T-helper 1 cell treated with Interleukin-12 subunit alpha and Interleukin-12 subunit beta and Interleukin-4 antibody, amounts not matched to agents 30 μg/mL and 1 μg/mL, for 36 hours (primary cell): ENCODE measurements at regions not wholly inside any gene's neighbourhood (a gene's known extent, or its start where the extent isn't known, plus 50 kb on each side); places are given as distances from the start of the nearest gene placed in this dataset.

Source experiments
- H3K27ac Mint-ChIP-seq: one replicate; pipeline ENCODE4 v1.8.0; 2021; ENCODE audit warnings: mild to moderate bottlenecking, mixed read lengths
- H3K27me3 Mint-ChIP-seq: one replicate; pipeline ENCODE4 v1.8.0; 2021; ENCODE audit warnings: low read depth, mixed read lengths
- H3K36me3 Mint-ChIP-seq: one replicate; pipeline ENCODE4 v1.8.0; 2021; ENCODE audit warnings: low read depth, mixed read lengths
- H3K4me1 Mint-ChIP-seq: one replicate; pipeline ENCODE4 v1.8.0; 2021; ENCODE audit warnings: low read depth, mixed read lengths
- H3K4me3 Mint-ChIP-seq: one replicate; pipeline ENCODE4 v1.8.0; 2021; ENCODE audit warnings: mild to moderate bottlenecking, moderate library complexity, mixed read lengths
- H3K9me3 Mint-ChIP-seq: one replicate; pipeline ENCODE4 v1.8.0; 2021; ENCODE audit warnings: mixed read lengths

GRCh38 chr13:105139380-105140285 is 1395.8 kb downstream of the EFNB2 start:
- Mint-ChIP-seq H3K4me3 (peak overlapping the region; percentile 81), H3K9me3 (no peaks in the 10 kb centered on the region), H3K27ac (peak overlapping the region; percentile 97), H3K4me1 (peaks cover 14% of the 10 kb centered on the region), H3K27me3 (no peaks in the 10 kb centered on the region), H3K36me3 (no peaks in the 10 kb centered on the region)

- Mint-ChIP-seq H3K27ac (peak overlapping the region; percentile 97), H3K36me3 (no peaks in the 10 kb centered on the region), H3K9me3 (no peaks in the 10 kb centered on the region), H3K4me3 (peak overlapping the region; percentile 81), H3K27me3 (no peaks in the 10 kb centered on the region), H3K4me1 (peaks cover 14% of the 10 kb centered on the region)
These were observed 1396.4 kb downstream of the EFNB2 start for GRCh38 chr13:105139048-105139379.

GRCh38 chr13:105135852-105136615 is 1399.4 kb downstream of the EFNB2 start:
- H3K4me1 Mint-ChIP-seq = peaks cover 14% of the 10 kb centered on the region

GRCh38 chr13:105127732-105128131 is 1407.7 kb downstream of the EFNB2 start:
- Mint-ChIP-seq H3K4me3 (no peak overlapping the region), H3K4me1 (no peaks in the 10 kb centered on the region), H3K27me3 (no peaks in the 10 kb centered on the region), H3K9me3 (no peaks in the 10 kb centered on the region), H3K36me3 (no peaks in the 10 kb centered on the region), H3K27ac (no peak overlapping the region)

More at GRCh38 chr13:105135852-105136615, 1399.4 kb downstream of the EFNB2 start:
- Mint-ChIP-seq H3K9me3 (no peaks in the 10 kb centered on the region), H3K4me3 (no peak overlapping the region), H3K27ac (no peak overlapping the region), H3K36me3 (no peaks in the 10 kb centered on the region), H3K27me3 (no peaks in the 10 kb centered on the region)

GRCh38 chr13:105121221-105121620 is 1414.2 kb downstream of the EFNB2 start:
- Mint-ChIP-seq H3K4me3 (no peak overlapping the region), H3K36me3 (no peaks in the 10 kb centered on the region), H3K9me3 (no peaks in the 10 kb centered on the region), H3K27ac (no peak overlapping the region), H3K4me1 (no peaks in the 10 kb centered on the region), H3K27me3 (no peaks in the 10 kb centered on the region)

GRCh38 chr13:105118426-105118985 is 1417.0 kb downstream of the EFNB2 start:
- Mint-ChIP-seq H3K27ac (no peak overlapping the region), H3K27me3 (no peaks in the 10 kb centered on the region), H3K4me1 (no peaks in the 10 kb centered on the region)

GRCh38 chr13:105116966-105117365 is 1418.5 kb downstream of the EFNB2 start:
- no peak overlapping the region for H3K4me3 Mint-ChIP-seq
- H3K36me3 Mint-ChIP-seq = no peaks in the 10 kb centered on the region
- H3K27ac Mint-ChIP-seq = no peak overlapping the region
- no peaks in the 10 kb centered on the region for H3K27me3 Mint-ChIP-seq
- no peaks in the 10 kb centered on the region for H3K4me1 Mint-ChIP-seq
- no peaks in the 10 kb centered on the region for H3K9me3 Mint-ChIP-seq

More at GRCh38 chr13:105118426-105118985, 1417.0 kb downstream of the EFNB2 start:
- no peaks in the 10 kb centered on the region for H3K36me3 Mint-ChIP-seq
- H3K9me3 Mint-ChIP-seq = no peaks in the 10 kb centered on the region
- no peak overlapping the region for H3K4me3 Mint-ChIP-seq

GRCh38 chr13:105112561-105112960 is 1422.9 kb downstream of the EFNB2 start:
- H3K36me3 Mint-ChIP-seq = no peaks in the 10 kb centered on the region
- H3K4me1 Mint-ChIP-seq = no peaks in the 10 kb centered on the region
- no peaks in the 10 kb centered on the region for H3K27me3 Mint-ChIP-seq
- H3K27ac Mint-ChIP-seq = no peak overlapping the region
- no peak overlapping the region for H3K4me3 Mint-ChIP-seq
- no peaks in the 10 kb centered on the region for H3K9me3 Mint-ChIP-seq

GRCh38 chr13:105107781-105108180 is 1427.7 kb downstream of the EFNB2 start:
- H3K27me3 Mint-ChIP-seq = no peaks in the 10 kb centered on the region
- no peaks in the 10 kb centered on the region for H3K4me1 Mint-ChIP-seq
- H3K9me3 Mint-ChIP-seq = no peaks in the 10 kb centered on the region
- no peak overlapping the region for H3K4me3 Mint-ChIP-seq
- no peak overlapping the region for H3K27ac Mint-ChIP-seq
- no peaks in the 10 kb centered on the region for H3K36me3 Mint-ChIP-seq

GRCh38 chr13:105105471-105105870 is 1430.0 kb downstream of the EFNB2 start:
- no peaks in the 10 kb centered on the region for H3K4me1 Mint-ChIP-seq
- H3K27me3 Mint-ChIP-seq = no peaks in the 10 kb centered on the region
- no peaks in the 10 kb centered on the region for H3K9me3 Mint-ChIP-seq
- H3K36me3 Mint-ChIP-seq = no peaks in the 10 kb centered on the region
- no peak overlapping the region for H3K27ac Mint-ChIP-seq
- no peak overlapping the region for H3K4me3 Mint-ChIP-seq

- H3K9me3 Mint-ChIP-seq = no peaks in the 10 kb centered on the region
These were observed 1437.9 kb downstream of the EFNB2 start for GRCh38 chr13:105097521-105097920.

GRCh38 chr13:105089858-105090643 is 1445.4 kb downstream of the EFNB2 start:
- Mint-ChIP-seq H3K9me3 (no peaks in the 10 kb centered on the region), H3K36me3 (no peaks in the 10 kb centered on the region), H3K4me3 (no peak overlapping the region), H3K27me3 (no peaks in the 10 kb centered on the region), H3K4me1 (no peaks in the 10 kb centered on the region), H3K27ac (no peak overlapping the region)

More at GRCh38 chr13:105097521-105097920, 1437.9 kb downstream of the EFNB2 start:
- no peak overlapping the region for H3K27ac Mint-ChIP-seq
- H3K36me3 Mint-ChIP-seq = no peaks in the 10 kb centered on the region
- H3K4me3 Mint-ChIP-seq = no peak overlapping the region
- no peaks in the 10 kb centered on the region for H3K4me1 Mint-ChIP-seq
- H3K27me3 Mint-ChIP-seq = no peaks in the 10 kb centered on the region

GRCh38 chr13:105087945-105088344 is 1447.5 kb downstream of the EFNB2 start:
- no peaks in the 10 kb centered on the region for H3K9me3 Mint-ChIP-seq
- H3K4me3 Mint-ChIP-seq = no peak overlapping the region
- no peaks in the 10 kb centered on the region for H3K4me1 Mint-ChIP-seq
- no peaks in the 10 kb centered on the region for H3K36me3 Mint-ChIP-seq
- H3K27ac Mint-ChIP-seq = no peak overlapping the region
- no peaks in the 10 kb centered on the region for H3K27me3 Mint-ChIP-seq

- H3K4me1 Mint-ChIP-seq = no peaks in the 10 kb centered on the region
- no peaks in the 10 kb centered on the region for H3K36me3 Mint-ChIP-seq
- H3K27me3 Mint-ChIP-seq = no peaks in the 10 kb centered on the region
- H3K9me3 Mint-ChIP-seq = no peaks in the 10 kb centered on the region
- no peak overlapping the region for H3K27ac Mint-ChIP-seq
- H3K4me3 Mint-ChIP-seq = no peak overlapping the region
These were observed 1450.5 kb downstream of the EFNB2 start for GRCh38 chr13:105084931-105085330.
